NT2/D1 (cell line): ENCODE measurements at regions not wholly inside any gene's neighbourhood (a gene's known extent, or its start where the extent isn't known, plus 50 kb on each side); places are given as distances from the start of the nearest gene placed in this dataset.
A peak's percentile ranks its signal among the peaks of the same experiment; 100 is the strongest.

ENCODE experiments used
- DNase-seq: peaks from one replicate; pipeline ENCODE4 v3.0.0-alpha.2; 2011; ENCODE audit warnings: low read depth, low spot score
- H3K27me3 ChIP-seq: 2 replicates; pipeline ENCODE4 v1.6.0; 2011; ENCODE audit warnings: mild to moderate bottlenecking; ENCODE audit not compliant: insufficient read length, insufficient read depth
- H3K36me3 ChIP-seq: 2 replicates; pipeline ENCODE4 v1.6.1; 2011; ENCODE audit warnings: mild to moderate bottlenecking, low read length, mixed read lengths; ENCODE audit not compliant: insufficient read depth, insufficient read length
- H3K4me1 ChIP-seq: 2 replicates; pipeline ENCODE4 v1.5.1; 2011; ENCODE audit not compliant: insufficient read depth, insufficient read length
- H3K4me3 ChIP-seq: 2 replicates; pipeline ENCODE4 v1.5.1; 2011; ENCODE audit warnings: low read depth; ENCODE audit not compliant: insufficient read length
- H3K9ac ChIP-seq: 2 replicates; pipeline ENCODE4 v1.6.0; 2011; ENCODE audit warnings: low read depth; ENCODE audit not compliant: insufficient read length
- H3K9me3 ChIP-seq: 2 replicates; pipeline ENCODE4 v1.5.1; 2011; ENCODE audit warnings: mild to moderate bottlenecking, low read length; ENCODE audit not compliant: insufficient read depth
- SUZ12 ChIP-seq: IDR thresholded peaks from 2 replicates; pipeline ENCODE4 v1.6.1; 2011; ENCODE audit not compliant: insufficient read length, insufficient read depth; ENCODE audit errors: extremely low read depth
- YY1 ChIP-seq: IDR thresholded peaks from 2 replicates; pipeline ENCODE4 v1.6.1; 2011; ENCODE audit not compliant: insufficient read length, insufficient read depth
- ZNF274 ChIP-seq: IDR thresholded peaks from 2 replicates; pipeline ENCODE4 v1.6.1; 2011; ENCODE audit warnings: mild to moderate bottlenecking, low read depth, low read length

DNA sequence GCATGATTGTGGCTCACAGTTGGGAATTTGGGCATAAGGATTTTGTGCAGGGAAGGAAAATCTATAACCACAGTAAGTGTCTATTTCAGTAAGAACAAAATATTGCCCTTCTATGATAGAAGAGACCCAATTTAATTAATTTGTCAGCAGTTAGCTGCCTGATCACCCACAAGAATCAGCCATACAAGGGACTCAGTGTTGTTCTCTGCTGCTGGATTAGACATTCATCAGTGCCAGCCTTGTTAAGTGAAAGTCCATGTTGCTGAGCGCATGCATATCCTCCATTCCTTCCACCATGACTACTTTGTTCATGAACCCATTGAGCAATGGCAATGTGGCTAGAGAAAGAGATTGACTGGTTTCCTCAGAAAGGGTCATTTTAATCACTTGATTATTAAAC lies 125.3 kb upstream of the PDHA2 start:
- DNase-seq: no peak

DNA sequence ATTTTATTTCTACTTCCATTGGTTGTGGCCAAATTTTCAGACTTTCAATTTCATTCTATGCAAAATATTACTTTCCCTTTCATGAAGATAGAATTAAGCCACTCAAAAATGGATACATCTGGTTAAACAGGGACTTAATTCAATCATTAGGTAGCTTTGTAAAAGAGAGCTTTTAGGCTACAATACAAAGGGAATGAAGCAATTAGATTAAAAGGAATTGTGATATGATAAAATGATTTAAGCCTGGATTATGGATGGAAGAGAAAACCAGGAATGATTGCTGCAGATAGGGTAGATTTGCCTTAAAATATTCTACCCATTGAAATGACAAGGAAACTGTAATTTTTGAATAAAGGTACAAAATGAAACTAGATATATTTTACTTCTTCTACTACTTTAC lies 134.6 kb upstream of the PDHA2 start:
- no peak overlapping the region for H3K4me3 ChIP-seq
- no peaks in the 10 kb centered on the region; the same call in 1 of the 2 replicates for H3K9me3 ChIP-seq
- DNase-seq: no peak
- no peaks in the 10 kb centered on the region for H3K36me3 ChIP-seq
- H3K4me1 ChIP-seq: no peaks in the 10 kb centered on the region
- H3K9ac ChIP-seq: no peak overlapping the region
- no peaks in the 10 kb centered on the region for H3K27me3 ChIP-seq
- no peak for TF ChIP-seq ZNF274
- TF ChIP-seq SUZ12: no peak
- TF ChIP-seq YY1: no peak

More for the DNA sequence above, 125.3 kb upstream of the PDHA2 start:
- no peak overlapping the region for H3K4me3 ChIP-seq
- H3K4me1 ChIP-seq: no peaks in the 10 kb centered on the region
- no peaks in the 10 kb centered on the region for H3K9me3 ChIP-seq
- TF ChIP-seq ZNF274 (no peak), YY1 (no peak), SUZ12 (no peak)
- H3K9ac ChIP-seq: no peak overlapping the region
- no peaks in the 10 kb centered on the region for H3K27me3 ChIP-seq
- no peaks in the 10 kb centered on the region for H3K36me3 ChIP-seq

DNA sequence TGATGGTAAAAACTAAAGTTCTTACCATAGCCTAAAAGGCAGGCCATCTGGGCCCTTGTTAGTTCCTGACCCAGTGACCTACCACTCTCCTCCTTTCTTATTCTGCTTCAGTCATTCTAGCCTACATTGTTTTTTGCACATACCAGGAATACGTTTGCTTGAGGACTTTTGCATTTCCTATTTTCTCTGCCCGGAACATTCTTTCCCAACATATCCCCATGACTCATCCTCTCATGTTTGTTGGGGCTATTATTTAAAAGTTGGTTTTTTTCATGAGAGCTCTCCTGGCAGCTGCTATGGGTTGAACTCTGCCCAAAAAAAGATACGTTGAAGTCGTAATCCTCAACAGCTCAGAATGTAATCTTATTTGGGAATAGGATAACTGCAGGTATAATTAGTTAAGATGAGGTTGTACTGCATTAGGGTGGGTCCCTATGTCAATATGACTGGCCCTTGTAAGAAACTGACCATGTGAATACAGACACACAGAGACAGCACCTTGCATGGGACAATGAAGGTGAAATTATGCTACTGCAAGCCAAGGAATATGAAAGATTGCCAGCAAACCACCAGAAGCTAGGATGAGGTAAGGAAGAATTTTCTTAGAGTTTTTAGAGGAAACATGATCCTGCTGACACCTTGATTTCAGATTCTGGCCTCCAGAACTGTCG lies 138.3 kb upstream of the PDHA2 start:
- Histone ChIP-seq H3K9ac (no peak overlapping the region), H3K36me3 (no peaks in the 10 kb centered on the region), H3K9me3 (no peaks in the 10 kb centered on the region; the same call in 1 of the 2 replicates), H3K27me3 (no peaks in the 10 kb centered on the region), H3K4me1 (no peaks in the 10 kb centered on the region), H3K4me3 (no peak overlapping the region)
- DNase-seq: peak; percentile 30
- TF ChIP-seq ZNF274 (no peak), YY1 (no peak), SUZ12 (no peak)

DNA sequence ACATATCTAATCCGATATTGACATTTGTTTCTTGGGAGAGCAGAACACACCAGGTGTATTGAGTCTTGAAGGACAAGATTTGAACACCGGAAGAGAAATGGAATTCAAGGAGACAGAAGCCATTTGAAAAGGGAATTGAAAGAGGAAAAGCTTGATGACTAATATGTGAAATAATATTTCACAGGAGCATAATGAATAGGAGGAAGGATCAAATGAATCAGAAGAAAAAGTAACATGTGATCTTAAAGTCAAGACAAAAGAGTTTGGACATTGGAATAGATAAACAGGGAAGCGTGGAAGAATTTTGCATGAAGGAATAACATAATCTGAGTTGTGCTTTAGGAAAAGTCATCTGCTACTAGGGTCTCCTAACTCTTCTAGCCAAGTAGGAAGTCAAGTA lies 145.5 kb upstream of the PDHA2 start:
- TF ChIP-seq YY1: no peak
- no peak for TF ChIP-seq SUZ12
- no peak for TF ChIP-seq ZNF274
- H3K4me1 ChIP-seq: no peaks in the 10 kb centered on the region
- DNase-seq: no peak
- H3K36me3 ChIP-seq: no peaks in the 10 kb centered on the region
- no peak overlapping the region for H3K9ac ChIP-seq
- no peaks in the 10 kb centered on the region for H3K27me3 ChIP-seq
- no peak overlapping the region for H3K4me3 ChIP-seq
- H3K9me3 ChIP-seq: no peaks in the 10 kb centered on the region

DNA sequence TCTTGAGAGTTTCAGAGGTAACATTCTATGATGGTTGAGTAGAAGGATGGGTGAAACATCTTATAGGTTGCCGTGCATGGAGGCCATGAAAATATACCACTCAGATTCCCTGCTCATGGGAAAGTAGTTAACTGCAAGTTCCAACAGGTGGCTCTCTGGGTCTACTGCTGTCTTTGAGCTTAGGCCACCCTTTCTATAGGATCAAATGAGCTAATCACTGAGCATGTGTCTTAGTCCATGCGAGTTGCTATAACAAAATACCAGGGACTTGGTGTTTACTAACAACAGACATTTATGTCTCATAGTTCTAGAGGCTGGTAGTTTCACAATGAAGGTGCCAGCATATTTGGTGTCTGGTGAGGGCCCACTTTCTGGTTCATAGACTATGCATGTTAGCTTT lies 144.8 kb upstream of the UNC5C start:
- Histone ChIP-seq H3K9ac (no peak overlapping the region), H3K27me3 (no peaks in the 10 kb centered on the region), H3K9me3 (no peaks in the 10 kb centered on the region), H3K36me3 (no peaks in the 10 kb centered on the region), H3K4me3 (no peak overlapping the region), H3K4me1 (no peaks in the 10 kb centered on the region)
- TF ChIP-seq ZNF274: no peak
- no peak for TF ChIP-seq YY1
- no peak for TF ChIP-seq SUZ12
- DNase-seq: peak; percentile 3

DNA sequence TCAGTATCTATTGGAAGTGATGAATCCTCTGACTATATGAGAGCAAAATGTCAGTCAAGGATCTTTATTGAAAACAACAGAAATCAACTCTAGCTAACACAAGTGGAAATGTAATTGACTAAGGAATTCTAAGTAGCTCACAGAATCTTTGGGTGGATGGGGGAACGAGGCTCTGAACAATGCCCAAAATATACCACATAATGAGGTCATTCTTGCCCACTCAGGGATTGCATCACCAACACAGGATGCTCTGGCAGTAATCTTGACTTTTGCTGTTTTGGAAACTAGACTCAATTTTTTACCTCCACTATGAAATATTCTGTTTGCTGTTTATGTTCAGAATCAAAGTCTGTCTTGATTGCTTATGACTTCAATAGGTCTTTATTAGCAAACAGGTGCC lies 127.4 kb upstream of the UNC5C start:
- no peak for DNase-seq
- TF ChIP-seq ZNF274 (no peak), YY1 (no peak), SUZ12 (no peak)
- no peak overlapping the region for H3K9ac ChIP-seq
- H3K4me3 ChIP-seq: no peak overlapping the region
- H3K4me1 ChIP-seq: no peaks in the 10 kb centered on the region
- H3K27me3 ChIP-seq: no peaks in the 10 kb centered on the region
- no peaks in the 10 kb centered on the region for H3K9me3 ChIP-seq
- no peaks in the 10 kb centered on the region for H3K36me3 ChIP-seq

DNA sequence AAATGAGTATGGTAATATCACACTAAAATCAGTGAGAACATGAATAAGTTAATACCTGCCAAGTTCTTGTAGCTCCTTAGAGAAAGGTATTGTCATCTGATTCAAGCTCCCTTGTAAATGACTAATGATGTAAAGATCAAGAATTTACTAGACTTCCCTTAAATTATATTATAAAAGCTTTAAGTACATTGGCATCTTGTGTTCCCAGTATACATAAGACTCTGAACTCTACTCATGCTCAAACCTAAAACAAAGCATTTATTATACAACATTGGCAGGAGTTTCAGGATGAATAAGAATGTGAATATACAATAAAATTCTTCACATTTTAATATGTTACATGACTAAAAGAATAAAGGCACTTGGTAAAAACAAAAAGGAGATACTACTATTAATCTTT lies 126.8 kb upstream of the UNC5C start:
- Histone ChIP-seq H3K9ac (no peak overlapping the region), H3K36me3 (no peaks in the 10 kb centered on the region), H3K4me3 (no peak overlapping the region), H3K27me3 (no peaks in the 10 kb centered on the region), H3K9me3 (no peaks in the 10 kb centered on the region), H3K4me1 (no peaks in the 10 kb centered on the region)
- no peak for TF ChIP-seq ZNF274
- no peak for TF ChIP-seq YY1
- TF ChIP-seq SUZ12: no peak
- no peak for DNase-seq

DNA sequence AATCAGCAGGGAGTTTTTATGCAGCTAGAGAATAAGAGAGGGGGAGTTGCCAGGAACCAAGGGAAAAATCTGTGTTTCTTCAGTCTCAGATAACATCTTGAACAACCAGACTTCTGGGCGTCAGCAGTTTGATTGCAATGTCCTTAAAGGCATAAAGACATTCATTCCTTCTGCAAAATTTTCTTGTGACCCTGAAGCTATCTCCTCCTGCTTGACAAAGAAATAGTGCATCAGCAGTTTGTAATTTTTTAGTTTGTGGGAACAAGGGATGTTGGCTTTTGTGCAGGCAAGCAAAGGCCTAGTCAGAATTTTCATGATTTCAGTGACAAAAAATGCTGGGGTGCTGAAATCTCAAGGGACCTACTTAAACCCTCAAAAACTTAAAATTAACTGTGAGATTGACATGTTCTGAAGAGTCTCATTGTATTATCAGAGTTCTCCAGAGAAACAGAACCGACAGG lies 125.8 kb upstream of the UNC5C start:
- no peaks in the 10 kb centered on the region for H3K36me3 ChIP-seq
- H3K27me3 ChIP-seq: no peaks in the 10 kb centered on the region
- no peaks in the 10 kb centered on the region for H3K9me3 ChIP-seq
- H3K9ac ChIP-seq: no peak overlapping the region
- H3K4me1 ChIP-seq: no peaks in the 10 kb centered on the region
- no peak for DNase-seq
- TF ChIP-seq YY1: no peak
- no peak overlapping the region for H3K4me3 ChIP-seq
